ENCODE measurements at regions not wholly inside any gene's neighbourhood (a gene's known extent, or its start where the extent isn't known, plus 50 kb on each side); places are given as distances from the start of the nearest gene placed in this dataset.

DNA sequence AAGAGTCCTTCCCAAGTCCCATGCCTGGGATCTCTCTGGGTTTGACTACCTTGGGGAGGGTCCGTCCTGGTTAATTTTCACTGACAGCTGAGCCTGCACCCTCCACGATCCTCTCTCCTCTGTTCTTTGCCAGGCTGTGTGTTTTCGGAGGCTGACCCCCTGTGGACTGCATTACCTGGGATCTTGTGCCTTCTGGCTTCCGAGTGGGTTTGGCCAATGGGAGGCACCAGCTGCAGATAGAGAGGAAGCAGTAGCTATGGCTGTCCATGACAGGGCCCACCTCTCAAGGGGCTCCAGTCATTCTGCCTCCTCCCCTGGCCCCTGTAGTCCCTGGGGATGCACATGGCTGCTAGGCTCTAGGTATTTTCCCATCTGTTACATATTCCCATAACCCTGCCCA lies 285.0 kb downstream of the DMRT2 start:
- TF ChIP-seq, protein P1, sequence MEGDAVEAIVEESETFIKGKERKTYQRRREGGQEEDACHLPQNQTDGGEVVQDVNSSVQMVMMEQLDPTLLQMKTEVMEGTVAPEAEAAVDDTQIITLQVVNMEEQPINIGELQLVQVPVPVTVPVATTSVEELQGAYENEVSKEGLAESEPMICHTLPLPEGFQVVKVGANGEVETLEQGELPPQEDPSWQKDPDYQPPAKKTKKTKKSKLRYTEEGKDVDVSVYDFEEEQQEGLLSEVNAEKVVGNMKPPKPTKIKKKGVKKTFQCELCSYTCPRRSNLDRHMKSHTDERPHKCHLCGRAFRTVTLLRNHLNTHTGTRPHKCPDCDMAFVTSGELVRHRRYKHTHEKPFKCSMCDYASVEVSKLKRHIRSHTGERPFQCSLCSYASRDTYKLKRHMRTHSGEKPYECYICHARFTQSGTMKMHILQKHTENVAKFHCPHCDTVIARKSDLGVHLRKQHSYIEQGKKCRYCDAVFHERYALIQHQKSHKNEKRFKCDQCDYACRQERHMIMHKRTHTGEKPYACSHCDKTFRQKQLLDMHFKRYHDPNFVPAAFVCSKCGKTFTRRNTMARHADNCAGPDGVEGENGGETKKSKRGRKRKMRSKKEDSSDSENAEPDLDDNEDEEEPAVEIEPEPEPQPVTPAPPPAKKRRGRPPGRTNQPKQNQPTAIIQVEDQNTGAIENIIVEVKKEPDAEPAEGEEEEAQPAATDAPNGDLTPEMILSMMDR (IDR thresholded peaks at IDR 0.05), result no peak
- no peak for TF ChIP-seq EP300 (IDR thresholded peaks at IDR 0.05)
- TF ChIP-seq POLR2A (IDR thresholded peaks at IDR 0.05), result no peak
- no peak for TF ChIP-seq POLR2AphosphoS5 (IDR thresholded peaks at IDR 0.05)

Data from stomach (tissue), 4 donors.